ENCODE measurements at regions not wholly inside any gene's neighbourhood (a gene's known extent, or its start where the extent isn't known, plus 50 kb on each side); places are given as distances from the start of the nearest gene placed in this dataset.

- no peaks in the 10 kb centered on the region for H3K4me1 ChIP-seq
- no peak overlapping the region for H3K27ac ChIP-seq
- TF ChIP-seq POLR2AphosphoS5 (IDR thresholded peaks at IDR 0.05): no peak
- TF ChIP-seq POLR2A (IDR thresholded peaks at IDR 0.05): no peak
- TF ChIP-seq EP300 (IDR thresholded peaks at IDR 0.05): no peak
- TF ChIP-seq CTCF (IDR thresholded peaks at IDR 0.05): no peak
- no peaks in the 10 kb centered on the region for H3K9me3 ChIP-seq
- no peak for DNase-seq (ENCODE audit: low spot score in 2 of 2)
- H3K36me3 ChIP-seq: no peaks in the 10 kb centered on the region
- no peak overlapping the region for H3K4me3 ChIP-seq
- no peaks in the 10 kb centered on the region for H3K27me3 ChIP-seq
Measured at GRCh38 chr14:52202151-52202550, 65.3 kb upstream of the PTGDR start.

- TF ChIP-seq CTCF (IDR thresholded peaks at IDR 0.05) (no peak), EP300 (IDR thresholded peaks at IDR 0.05) (no peak), POLR2A (IDR thresholded peaks at IDR 0.05) (no peak), POLR2AphosphoS5 (IDR thresholded peaks at IDR 0.05) (no peak)
Measured at GRCh38 chr14:52190337-52190931, 77.1 kb upstream of the PTGDR start.

GRCh38 chr14:52189325-52189724 is 78.2 kb upstream of the PTGDR start:
- DNase-seq (ENCODE audit: low spot score in 2 of 2): no peak
- Histone ChIP-seq H3K36me3 (no peaks in the 10 kb centered on the region), H3K4me1 (no peaks in the 10 kb centered on the region), H3K9me3 (no peaks in the 10 kb centered on the region), H3K27me3 (no peaks in the 10 kb centered on the region), H3K27ac (no peak overlapping the region), H3K4me3 (no peak overlapping the region)
- TF ChIP-seq EP300 (IDR thresholded peaks at IDR 0.05): no peak
- TF ChIP-seq POLR2AphosphoS5 (IDR thresholded peaks at IDR 0.05): no peak
- no peak for TF ChIP-seq POLR2A (IDR thresholded peaks at IDR 0.05)
- TF ChIP-seq CTCF (IDR thresholded peaks at IDR 0.05): no peak
- 63% methylated on average over 4 of the region's 4 CpGs for WGBS

More at GRCh38 chr14:52190337-52190931, 77.1 kb upstream of the PTGDR start:
- H3K36me3 ChIP-seq: no peaks in the 10 kb centered on the region
- no peak overlapping the region for H3K4me3 ChIP-seq
- no peaks in the 10 kb centered on the region for H3K4me1 ChIP-seq
- no peaks in the 10 kb centered on the region for H3K27me3 ChIP-seq
- no peak overlapping the region for H3K27ac ChIP-seq
- no peak for DNase-seq (ENCODE audit: low spot score in 2 of 2)
- H3K9me3 ChIP-seq: no peaks in the 10 kb centered on the region
- 94% methylated on average over 4 of the region's 4 CpGs for WGBS

GRCh38 chr14:52188381-52188780 is 79.1 kb upstream of the PTGDR start:
- no peak for DNase-seq (ENCODE audit: low spot score in 2 of 2)
- no peak overlapping the region for H3K27ac ChIP-seq
- H3K27me3 ChIP-seq: no peaks in the 10 kb centered on the region
- TF ChIP-seq EP300 (IDR thresholded peaks at IDR 0.05): no peak
- no peak for TF ChIP-seq POLR2AphosphoS5 (IDR thresholded peaks at IDR 0.05)
- TF ChIP-seq POLR2A (IDR thresholded peaks at IDR 0.05): no peak
- TF ChIP-seq CTCF (IDR thresholded peaks at IDR 0.05): no peak
- H3K36me3 ChIP-seq: no peaks in the 10 kb centered on the region
- no peaks in the 10 kb centered on the region for H3K9me3 ChIP-seq
- no peaks in the 10 kb centered on the region for H3K4me1 ChIP-seq
- no peak overlapping the region for H3K4me3 ChIP-seq

GRCh38 chr14:52185178-52185577 is 82.3 kb upstream of the PTGDR start:
- Histone ChIP-seq H3K27ac (no peak overlapping the region), H3K27me3 (no peaks in the 10 kb centered on the region), H3K4me3 (no peak overlapping the region), H3K4me1 (no peaks in the 10 kb centered on the region), H3K36me3 (no peaks in the 10 kb centered on the region), H3K9me3 (no peaks in the 10 kb centered on the region)
- TF ChIP-seq POLR2A (IDR thresholded peaks at IDR 0.05): no peak
- no peak for TF ChIP-seq CTCF (IDR thresholded peaks at IDR 0.05)
- TF ChIP-seq POLR2AphosphoS5 (IDR thresholded peaks at IDR 0.05): no peak
- no peak for TF ChIP-seq EP300 (IDR thresholded peaks at IDR 0.05)
- WGBS: 64% methylated on average over 3 of the region's 3 CpGs
- DNase-seq (ENCODE audit: low spot score in 2 of 2): no peak

Data from suprapubic skin (tissue), 4 donors.